T-cell (primary cell): ENCODE measurements at regions not wholly inside any gene's neighbourhood (a gene's known extent, or its start where the extent isn't known, plus 50 kb on each side); places are given as distances from the start of the nearest gene placed in this dataset.

Experiments used
- ATAC-seq, 4 experiments: fragments of 200-7000 bp in 3 of 4; fragments of 150-1000 bp in 1 of 4; cut with Tn5 transposase; replicated peaks in 1 of 4; 1 replicate in 3 of 4; 2 replicates in 1 of 4; pipeline ENCODE4 v1.10.0; 2021; ENCODE audit warnings: moderate library complexity in 3 of 4, mild to moderate bottlenecking in 2 of 4, moderate number of reproducible peaks in 1 of 4
- CTCF ChIA-PET, 2 donors: fragments of 300-600 bp; sonication (Branson Sonifier 250); formaldehyde crosslinking; loops; one replicate each; lab custom pipeline; 2022; ENCODE audit warnings: antibody characterized with exemption in 2 of 2; lab: Charles Lee
- POLR2A ChIA-PET, 2 donors: fragments of 300-600 bp; sonication (Branson Sonifier 250); formaldehyde crosslinking; loops; one replicate each; lab custom pipeline; 2022; ENCODE audit warnings: antibody characterized with exemption in 2 of 2; lab: Charles Lee
- DNase-seq, 35 experiments: peaks; one replicate each; pipeline versions ENCODE4 v3.0.0 to v3.0.0-alpha.2; 2013 to 2023
- H3K27ac ChIP-seq: one replicate; pipeline ENCODE4 v1.5.1; 2013; ENCODE audit warnings: low read length
- H3K27me3 ChIP-seq, 2 experiments: replicated peaks in 1 of 2; 1 replicate in 1 of 2; 2 replicates in 1 of 2; pipeline versions ENCODE4 v1.6.1 to v1.7.0; 2013; ENCODE audit warnings: low read length in 1 of 2, mixed read lengths in 1 of 2; ENCODE audit not compliant: control insufficient read depth in 2 of 2, insufficient read depth in 2 of 2; ENCODE audit errors: extremely low read depth in 1 of 2
- H3K36me3 ChIP-seq, 2 donors: 1 replicate in 1 of 2; 2 replicates in 1 of 2; pipeline versions ENCODE4 v1.6.1 to v1.7.0; 2013; ENCODE audit warnings: low read length in 1 of 2; ENCODE audit not compliant: control insufficient read depth in 2 of 2, insufficient read depth in 1 of 2; ENCODE audit errors: extremely low read depth in 1 of 2
- H3K4me1 ChIP-seq, 2 experiments: 1 replicate in 1 of 2; 2 replicates in 1 of 2; pipeline versions ENCODE4 v1.6.1 to v1.7.0; 2013; ENCODE audit warnings: low read length in 2 of 2, mixed read lengths in 1 of 2; ENCODE audit not compliant: insufficient read depth in 2 of 2, control insufficient read depth in 1 of 2; ENCODE audit errors: extremely low read depth in 1 of 2
- H3K4me3 ChIP-seq, 2 donors: 1 replicate in 1 of 2; 2 replicates in 1 of 2; pipeline versions ENCODE4 v1.5.1 to v1.7.0; 2013; ENCODE audit warnings: mild to moderate bottlenecking in 2 of 2, low read length in 1 of 2, moderate library complexity in 1 of 2; ENCODE audit not compliant: control insufficient read depth in 1 of 2; ENCODE audit errors: extremely low read depth in 1 of 2
- H3K9me3 ChIP-seq: 2 replicates; pipeline ENCODE4 v1.7.0; 2013
- H3K27ac Mint-ChIP-seq, 2 donors: one replicate each; pipeline ENCODE4 v1.8.0; 2020 to 2021; ENCODE audit warnings: mild to moderate bottlenecking in 2 of 2, mixed read lengths in 2 of 2
- H3K27me3 Mint-ChIP-seq, 2 donors: one replicate each; pipeline ENCODE4 v1.8.0; 2021 to 2022; ENCODE audit warnings: mixed read lengths in 2 of 2
- H3K36me3 Mint-ChIP-seq: one replicate; pipeline ENCODE4 v1.8.0; 2021; ENCODE audit warnings: mixed read lengths
- H3K4me1 Mint-ChIP-seq, 3 donors: one replicate each; pipeline ENCODE4 v1.8.0; 2020 to 2022; ENCODE audit warnings: mixed read lengths in 3 of 3, mild to moderate bottlenecking in 1 of 3
- H3K4me3 Mint-ChIP-seq, 3 donors: one replicate each; pipeline ENCODE4 v1.8.0; 2020 to 2022; ENCODE audit warnings: mild to moderate bottlenecking in 3 of 3, mixed read lengths in 3 of 3, moderate library complexity in 3 of 3
- H3K9me3 Mint-ChIP-seq, 3 donors: one replicate each; pipeline ENCODE4 v1.8.0; 2020 to 2022; ENCODE audit warnings: mixed read lengths in 3 of 3
- WGBS: methylation state at CpG from one replicate; pipeline ENCODE4 v1.1.5; 2013; ENCODE audit warnings: missing lambda C conversion rate; ENCODE audit not compliant: insufficient coverage; 5-methylcytosine and 5-hydroxymethylcytosine counted together

GRCh38 chr9:25481372-25481771 is 196.9 kb downstream of the TUSC1 start:
- no peak overlapping the region for H3K4me3 ChIP-seq
- WGBS = no CpG with 5 or more reads among the region's 1 CpG
- Mint-ChIP-seq H3K27ac (no peak overlapping the region), H3K4me3 (no peak overlapping the region), H3K9me3 (peaks cover 10 to 29% (median 24%) of the 10 kb centered on the region in 3 donors), H3K27me3 (no peaks in the 10 kb centered on the region), H3K36me3 (no peaks in the 10 kb centered on the region), H3K4me1 (no peaks in the 10 kb centered on the region)
- DNase-seq = no peak
- CTCF ChIA-PET = no interaction called here
- no peak overlapping the region for H3K27ac ChIP-seq
- H3K27me3 ChIP-seq = no peaks in the 10 kb centered on the region
- no peaks in the 10 kb centered on the region for H3K4me1 ChIP-seq
- POLR2A ChIA-PET = no interaction called here
- H3K9me3 ChIP-seq = peaks cover 2% of the 10 kb centered on the region
- no peak for ATAC-seq
- H3K36me3 ChIP-seq = no peaks in the 10 kb centered on the region

- CTCF ChIA-PET = no interaction called here
- no peak for ATAC-seq
- no peak overlapping the region for H3K4me3 Mint-ChIP-seq
These were observed 197.5 kb downstream of the TUSC1 start for GRCh38 chr9:25480696-25481095.

GRCh38 chr9:25472681-25473080 is 205.6 kb downstream of the TUSC1 start:
- CTCF ChIA-PET = no interaction called here

More at GRCh38 chr9:25480696-25481095, 197.5 kb downstream of the TUSC1 start:
- Mint-ChIP-seq H3K9me3 (peaks cover 6 to 22% (median 21%) of the 10 kb centered on the region in 3 donors), H3K27ac (no peak overlapping the region), H3K4me1 (no peaks in the 10 kb centered on the region), H3K27me3 (no peaks in the 10 kb centered on the region), H3K36me3 (no peaks in the 10 kb centered on the region)
- H3K27me3 ChIP-seq = no peaks in the 10 kb centered on the region
- H3K9me3 ChIP-seq = peaks cover 2% of the 10 kb centered on the region
- no peak overlapping the region for H3K27ac ChIP-seq
- POLR2A ChIA-PET = no interaction called here
- H3K4me3 ChIP-seq = no peak overlapping the region
- no peaks in the 10 kb centered on the region for H3K36me3 ChIP-seq
- DNase-seq = no peak
- H3K4me1 ChIP-seq = no peaks in the 10 kb centered on the region

GRCh38 chr9:25472085-25472607 is 206.1 kb downstream of the TUSC1 start:
- Histone ChIP-seq H3K36me3 (no peaks in the 10 kb centered on the region), H3K27ac (no peak overlapping the region), H3K4me1 (no peaks in the 10 kb centered on the region), H3K9me3 (no peaks in the 10 kb centered on the region), H3K27me3 (no peaks in the 10 kb centered on the region), H3K4me3 (no peak overlapping the region)
- H3K27me3 Mint-ChIP-seq = no peaks in the 10 kb centered on the region
- DNase-seq = no peak
- no peaks in the 10 kb centered on the region for H3K36me3 Mint-ChIP-seq
- H3K9me3 Mint-ChIP-seq = peaks cover 35 to 60% (median 48%) of the 10 kb centered on the region in 3 donors
- ChIA-PET CTCF (no interaction called here), POLR2A (no interaction called here)
- ATAC-seq = no peak
- H3K4me1 Mint-ChIP-seq = no peaks in the 10 kb centered on the region
- no peak overlapping the region for H3K27ac Mint-ChIP-seq
- H3K4me3 Mint-ChIP-seq = no peak overlapping the region
- WGBS = 20% methylated on average over 1 of the region's 4 CpGs

More at GRCh38 chr9:25472681-25473080, 205.6 kb downstream of the TUSC1 start:
- H3K4me1 ChIP-seq = no peaks in the 10 kb centered on the region
- 38% methylated on average over 2 of the region's 2 CpGs for WGBS
- H3K4me3 ChIP-seq = no peak overlapping the region
- Mint-ChIP-seq H3K4me1 (no peaks in the 10 kb centered on the region), H3K9me3 (peaks cover 37 to 58% (median 46%) of the 10 kb centered on the region in 3 donors), H3K4me3 (no peak overlapping the region), H3K36me3 (no peaks in the 10 kb centered on the region), H3K27me3 (no peaks in the 10 kb centered on the region), H3K27ac (no peak overlapping the region)
- POLR2A ChIA-PET = no interaction called here
- no peaks in the 10 kb centered on the region for H3K27me3 ChIP-seq
- no peaks in the 10 kb centered on the region for H3K36me3 ChIP-seq
- H3K27ac ChIP-seq = no peak overlapping the region
- no peak for ATAC-seq
- DNase-seq = no peak
- H3K9me3 ChIP-seq = no peaks in the 10 kb centered on the region

- H3K4me3 Mint-ChIP-seq = no peak overlapping the region
- H3K27ac ChIP-seq = no peak overlapping the region
- H3K27me3 Mint-ChIP-seq = no peaks in the 10 kb centered on the region
- H3K4me3 ChIP-seq = no peak overlapping the region
- ChIA-PET CTCF (no interaction called here), POLR2A (no interaction called here)
- H3K27ac Mint-ChIP-seq = no peak overlapping the region
- H3K36me3 ChIP-seq = no peaks in the 10 kb centered on the region
- no peaks in the 10 kb centered on the region for H3K4me1 ChIP-seq
- no peaks in the 10 kb centered on the region for H3K27me3 ChIP-seq
- H3K36me3 Mint-ChIP-seq = no peaks in the 10 kb centered on the region
- H3K9me3 Mint-ChIP-seq = peaks cover 21 to 35% (median 27%) of the 10 kb centered on the region in 3 donors
- DNase-seq (no peak), ATAC-seq (no peak)
- H3K4me1 Mint-ChIP-seq = no peaks in the 10 kb centered on the region
- no peaks in the 10 kb centered on the region for H3K9me3 ChIP-seq
These were observed 216.8 kb downstream of the TUSC1 start for GRCh38 chr9:25461416-25461815.

GRCh38 chr9:25453875-25454274 is 224.4 kb downstream of the TUSC1 start:
- CTCF ChIA-PET = no interaction called here
- Histone ChIP-seq H3K27me3 (no peaks in the 10 kb centered on the region), H3K9me3 (no peaks in the 10 kb centered on the region), H3K36me3 (no peaks in the 10 kb centered on the region), H3K4me1 (no peaks in the 10 kb centered on the region), H3K27ac (no peak overlapping the region), H3K4me3 (no peak overlapping the region)
- no peak for ATAC-seq
- WGBS = no CpG with 5 or more reads among the region's 2 CpGs
- POLR2A ChIA-PET = no interaction called here
- Mint-ChIP-seq H3K27ac (no peak overlapping the region), H3K36me3 (no peaks in the 10 kb centered on the region), H3K9me3 (peaks cover 19 to 28% (median 20%) of the 10 kb centered on the region in 3 donors), H3K27me3 (no peaks in the 10 kb centered on the region), H3K4me1 (no peaks in the 10 kb centered on the region), H3K4me3 (no peak overlapping the region)
- no peak for DNase-seq

GRCh38 chr9:25449503-25449902 is 228.7 kb downstream of the TUSC1 start:
- no CpG with 5 or more reads among the region's 3 CpGs for WGBS
- DNase-seq (no peak), ATAC-seq (no peak)
- no peaks in the 10 kb centered on the region for H3K36me3 ChIP-seq
- H3K9me3 Mint-ChIP-seq = peaks cover 0 to 9% (median 3%) of the 10 kb centered on the region in 3 donors
- H3K36me3 Mint-ChIP-seq = no peaks in the 10 kb centered on the region
- ChIA-PET CTCF (no interaction called here), POLR2A (no interaction called here)
- no peak overlapping the region for H3K4me3 ChIP-seq
- H3K4me1 Mint-ChIP-seq = no peaks in the 10 kb centered on the region
- H3K27ac ChIP-seq = no peak overlapping the region
- H3K27me3 ChIP-seq = no peaks in the 10 kb centered on the region
- H3K27ac Mint-ChIP-seq = no peak overlapping the region
- H3K4me3 Mint-ChIP-seq = no peak overlapping the region
- no peaks in the 10 kb centered on the region for H3K4me1 ChIP-seq
- no peaks in the 10 kb centered on the region for H3K9me3 ChIP-seq
- no peaks in the 10 kb centered on the region for H3K27me3 Mint-ChIP-seq
